Neural progenitor cell (in vitro differentiated cells): ENCODE measurements at regions not wholly inside any gene's neighbourhood (a gene's known extent, or its start where the extent isn't known, plus 50 kb on each side); places are given as distances from the start of the nearest gene placed in this dataset.
A peak's percentile ranks its signal among the peaks of the same experiment; 100 is the strongest.

ENCODE experiments used
- DNase-seq: peaks from one replicate; pipeline ENCODE4 v3.0.0-alpha.2; 2016; ENCODE audit warnings: low spot score
- H2AFZ ChIP-seq: fragments of 200-600 bp; sonication (generic); replicated peaks from 2 replicates; pipeline ENCODE4 v1.6.1; 2016; ENCODE audit warnings: antibody characterized with exemption
- H3F3A ChIP-seq: fragments of 200-600 bp; sonication (generic); 2 replicates; pipeline ENCODE4 v1.6.1; 2016; ENCODE audit warnings: antibody characterized with exemption, low read depth
- H3K27ac ChIP-seq: fragments of 200-600 bp; sonication (generic); 2 replicates; pipeline ENCODE4 v1.5.1; 2016; ENCODE audit warnings: mild to moderate bottlenecking
- H3K27me3 ChIP-seq: fragments of 200-600 bp; sonication (generic); 2 replicates; pipeline ENCODE4 v1.6.1; 2016; ENCODE audit warnings: mild to moderate bottlenecking, moderate library complexity
- H3K36me3 ChIP-seq: fragments of 200-600 bp; sonication (generic); 2 replicates; pipeline ENCODE4 v1.5.1; 2016
- H3K4me1 ChIP-seq: fragments of 200-600 bp; sonication (generic); 2 replicates; pipeline ENCODE4 v1.6.1; 2016; ENCODE audit warnings: mixed run types
- H3K4me2 ChIP-seq: fragments of 200-600 bp; sonication (generic); 2 replicates; pipeline ENCODE4 v1.6.1; 2016
- H3K4me3 ChIP-seq: fragments of 200-600 bp; sonication (generic); 2 replicates; pipeline ENCODE4 v1.5.1; 2016
- H3K79me2 ChIP-seq: fragments of 200-600 bp; sonication (generic); 2 replicates; pipeline ENCODE4 v1.6.1; 2016; ENCODE audit warnings: low read depth
- H3K9ac ChIP-seq: fragments of 200-600 bp; sonication (generic); 2 replicates; pipeline ENCODE4 v1.6.1; 2016
- H3K9me3 ChIP-seq: fragments of 200-600 bp; sonication (generic); 2 replicates; pipeline ENCODE4 v1.5.1; 2016; ENCODE audit warnings: low read depth
- H4K20me1 ChIP-seq: fragments of 200-600 bp; sonication (generic); 2 replicates; pipeline ENCODE4 v1.6.1; 2016; ENCODE audit warnings: low read depth
- H3K27ac Mint-ChIP-seq: 3 replicates; pipeline ENCODE4 v1.8.0; 2021; ENCODE audit warnings: mixed read lengths
- H3K27me3 Mint-ChIP-seq: 2 replicates; pipeline ENCODE4 v1.8.0; 2022; ENCODE audit warnings: low read depth, mild to moderate bottlenecking, inconsistent platforms, moderate library complexity, mixed read lengths; ENCODE audit not compliant: insufficient read depth
- H3K36me3 Mint-ChIP-seq: 3 replicates; pipeline ENCODE4 v1.8.0; 2021; ENCODE audit warnings: mixed read lengths
- H3K4me1 Mint-ChIP-seq: 3 replicates; pipeline ENCODE4 v1.8.0; 2021; ENCODE audit warnings: mixed read lengths
- H3K4me3 Mint-ChIP-seq: 3 replicates; pipeline ENCODE4 v1.8.0; 2021; ENCODE audit warnings: mild to moderate bottlenecking, moderate library complexity, mixed read lengths
- H3K9me3 Mint-ChIP-seq: 3 replicates; pipeline ENCODE4 v1.8.0; 2020; ENCODE audit warnings: mixed read lengths
- EZH2 ChIP-seq: fragments of 200-600 bp; sonication (generic); IDR thresholded peaks from 2 replicates; pipeline ENCODE4 v1.6.1; 2017; ENCODE audit warnings: antibody characterized with exemption, mild to moderate bottlenecking, moderate library complexity
- EZH2phosphoT487 ChIP-seq: fragments of 200-600 bp; sonication (generic); IDR thresholded peaks from 2 replicates; pipeline ENCODE4 v1.6.1; 2017; ENCODE audit warnings: antibody characterized with exemption
- TF ChIP-seq, protein P1 (sequence below): fragments of 200-600 bp; sonication (generic); IDR thresholded peaks from 2 replicates; pipeline ENCODE4 v1.5.1; 2017; ENCODE audit warnings: antibody characterized with exemption, mild to moderate bottlenecking

DNA sequence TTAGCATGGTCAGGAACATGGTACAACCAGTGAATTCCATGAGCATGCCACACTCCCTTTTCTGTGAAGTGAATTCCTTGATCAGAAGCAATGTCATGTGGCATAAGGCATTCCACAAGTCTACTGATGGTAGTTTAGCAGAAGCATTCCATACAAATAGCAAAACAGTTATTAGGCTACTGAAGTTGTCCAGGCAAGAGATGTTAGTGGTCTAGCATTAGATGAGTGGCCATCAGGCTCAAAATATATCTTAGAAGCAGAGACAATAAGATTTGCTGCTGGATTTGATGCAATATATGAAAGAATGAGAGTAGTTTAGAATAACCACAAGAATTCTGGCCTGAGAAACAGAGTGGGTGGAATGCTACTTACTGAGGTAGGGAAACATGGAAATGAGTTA, 355.3 kb upstream of the NRXN1 start:
- no peak overlapping the region for H3K4me2 ChIP-seq
- H3K36me3 Mint-ChIP-seq: no peaks in the 10 kb centered on the region

DNA sequence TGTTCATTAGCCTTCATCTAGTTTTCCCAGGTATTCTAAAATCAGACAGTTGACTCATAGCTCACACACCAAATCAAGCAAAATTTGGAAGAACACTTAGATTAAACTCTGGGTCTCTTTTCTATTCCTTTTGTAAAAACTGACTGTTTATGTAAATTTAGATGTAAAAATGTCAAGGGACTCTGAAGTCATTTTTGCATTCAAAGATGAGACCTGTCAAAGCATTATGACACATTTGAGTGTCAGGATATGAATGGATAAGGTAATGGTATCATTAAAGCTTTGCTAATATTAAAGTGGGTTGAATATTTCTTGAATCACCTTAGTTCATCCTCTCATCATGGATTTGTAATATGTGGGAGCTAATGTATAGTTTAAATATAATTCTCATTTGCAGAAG, 348.1 kb upstream of the NRXN1 start:
- Histone ChIP-seq H3K36me3 (no peaks in the 10 kb centered on the region), H4K20me1 (no peaks in the 10 kb centered on the region), H3K27me3 (no peaks in the 10 kb centered on the region), H3K4me1 (no peaks in the 10 kb centered on the region), H2AFZ (no peak overlapping the region), H3K4me2 (no peak overlapping the region), H3K79me2 (no peaks in the 10 kb centered on the region), H3K27ac (no peak overlapping the region), H3K9ac (no peak overlapping the region), H3K9me3 (no peaks in the 10 kb centered on the region), H3K4me3 (no peak overlapping the region), H3F3A (no peaks in the 10 kb centered on the region)
- Mint-ChIP-seq H3K27ac (no peak overlapping the region), H3K9me3 (peaks cover 6% of the 10 kb centered on the region), H3K4me1 (no peaks in the 10 kb centered on the region), H3K4me3 (no peak overlapping the region), H3K36me3 (no peaks in the 10 kb centered on the region), H3K27me3 (no peaks in the 10 kb centered on the region)
- DNase-seq: no peak
- TF ChIP-seq EZH2 (no peak), EZH2phosphoT487 (no peak)
- TF ChIP-seq, protein P1, sequence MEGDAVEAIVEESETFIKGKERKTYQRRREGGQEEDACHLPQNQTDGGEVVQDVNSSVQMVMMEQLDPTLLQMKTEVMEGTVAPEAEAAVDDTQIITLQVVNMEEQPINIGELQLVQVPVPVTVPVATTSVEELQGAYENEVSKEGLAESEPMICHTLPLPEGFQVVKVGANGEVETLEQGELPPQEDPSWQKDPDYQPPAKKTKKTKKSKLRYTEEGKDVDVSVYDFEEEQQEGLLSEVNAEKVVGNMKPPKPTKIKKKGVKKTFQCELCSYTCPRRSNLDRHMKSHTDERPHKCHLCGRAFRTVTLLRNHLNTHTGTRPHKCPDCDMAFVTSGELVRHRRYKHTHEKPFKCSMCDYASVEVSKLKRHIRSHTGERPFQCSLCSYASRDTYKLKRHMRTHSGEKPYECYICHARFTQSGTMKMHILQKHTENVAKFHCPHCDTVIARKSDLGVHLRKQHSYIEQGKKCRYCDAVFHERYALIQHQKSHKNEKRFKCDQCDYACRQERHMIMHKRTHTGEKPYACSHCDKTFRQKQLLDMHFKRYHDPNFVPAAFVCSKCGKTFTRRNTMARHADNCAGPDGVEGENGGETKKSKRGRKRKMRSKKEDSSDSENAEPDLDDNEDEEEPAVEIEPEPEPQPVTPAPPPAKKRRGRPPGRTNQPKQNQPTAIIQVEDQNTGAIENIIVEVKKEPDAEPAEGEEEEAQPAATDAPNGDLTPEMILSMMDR: no peak

More for the DNA sequence above, 355.3 kb upstream of the NRXN1 start:
- Mint-ChIP-seq H3K4me3 (no peak overlapping the region), H3K9me3 (no peaks in the 10 kb centered on the region), H3K27ac (no peak overlapping the region), H3K27me3 (no peaks in the 10 kb centered on the region), H3K4me1 (no peaks in the 10 kb centered on the region)
- no peak overlapping the region for H3K9ac ChIP-seq
- TF ChIP-seq EZH2phosphoT487 (no peak), EZH2 (no peak)
- TF ChIP-seq, protein P1: no peak
- no peaks in the 10 kb centered on the region for H3K9me3 ChIP-seq
- H3K27me3 ChIP-seq: no peaks in the 10 kb centered on the region
- no peaks in the 10 kb centered on the region for H3K36me3 ChIP-seq
- no peak overlapping the region for H2AFZ ChIP-seq
- no peak for DNase-seq
- no peaks in the 10 kb centered on the region for H3F3A ChIP-seq
- H3K4me1 ChIP-seq: no peaks in the 10 kb centered on the region
- H3K79me2 ChIP-seq: no peaks in the 10 kb centered on the region
- H3K4me3 ChIP-seq: no peak overlapping the region
- no peak overlapping the region for H3K27ac ChIP-seq
- no peaks in the 10 kb centered on the region for H4K20me1 ChIP-seq

DNA sequence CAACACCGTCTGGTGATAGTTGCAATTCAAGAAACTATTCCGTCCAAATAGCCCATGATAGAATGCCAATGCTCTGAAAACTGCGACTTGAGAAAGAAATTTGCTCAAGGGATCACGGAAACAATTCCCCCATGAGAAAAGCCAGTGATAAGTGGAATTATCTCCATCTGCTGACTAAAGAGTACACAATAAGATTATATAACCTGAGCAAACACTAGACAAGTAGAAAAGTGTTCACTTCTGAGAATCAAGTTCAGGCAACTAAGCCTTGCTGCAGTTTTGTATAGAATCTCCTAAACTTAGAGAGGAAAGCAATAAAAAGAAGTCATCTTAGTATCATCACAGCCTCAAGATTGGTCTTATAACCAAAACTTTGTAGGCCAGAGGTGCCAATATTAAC, 336.3 kb upstream of the NRXN1 start:
- no peak for DNase-seq
- H3K9me3 ChIP-seq: no peaks in the 10 kb centered on the region
- Mint-ChIP-seq H3K4me3 (no peak overlapping the region), H3K27ac (no peak overlapping the region), H3K27me3 (peaks cover 2% of the 10 kb centered on the region), H3K9me3 (no peaks in the 10 kb centered on the region), H3K36me3 (no peaks in the 10 kb centered on the region), H3K4me1 (no peaks in the 10 kb centered on the region)
- no peak overlapping the region for H3K27ac ChIP-seq
- H2AFZ ChIP-seq: no peak overlapping the region
- no peaks in the 10 kb centered on the region for H3K36me3 ChIP-seq
- H3K4me1 ChIP-seq: no peaks in the 10 kb centered on the region
- H3K4me2 ChIP-seq: no peak overlapping the region
- H3K9ac ChIP-seq: no peak overlapping the region
- H4K20me1 ChIP-seq: no peaks in the 10 kb centered on the region
- TF ChIP-seq EZH2 (no peak), EZH2phosphoT487 (no peak)
- TF ChIP-seq, protein P1: no peak
- H3K27me3 ChIP-seq: no peaks in the 10 kb centered on the region
- H3K4me3 ChIP-seq: no peak overlapping the region
- H3K79me2 ChIP-seq: no peaks in the 10 kb centered on the region
- no peaks in the 10 kb centered on the region for H3F3A ChIP-seq

DNA sequence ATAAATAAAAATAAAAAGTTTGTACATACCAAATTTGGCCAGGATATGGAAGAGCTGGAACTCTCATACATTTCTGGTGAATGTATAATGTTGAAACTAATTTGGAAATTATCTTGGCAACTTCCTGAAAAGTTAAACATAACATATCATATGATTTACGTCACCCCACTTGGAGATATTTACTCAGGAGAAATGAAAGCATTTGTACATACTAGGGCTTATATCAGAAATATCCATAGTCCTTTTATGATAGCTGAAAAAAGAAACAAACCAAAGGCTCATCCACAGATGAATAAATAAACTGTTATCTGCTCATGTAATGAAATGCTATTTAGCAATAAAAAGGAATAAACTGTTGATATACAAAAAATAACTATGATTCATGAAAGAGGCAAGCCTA, 318.2 kb upstream of the NRXN1 start:
- TF ChIP-seq, protein P1: no peak
- TF ChIP-seq EZH2phosphoT487: no peak
- TF ChIP-seq EZH2: no peak
- no peaks in the 10 kb centered on the region for H3K27me3 ChIP-seq
- H3F3A ChIP-seq: no peaks in the 10 kb centered on the region
- no peak for DNase-seq
- H3K36me3 ChIP-seq: no peaks in the 10 kb centered on the region
- peak overlapping the region; percentile 16 for H2AFZ ChIP-seq
- H3K9ac ChIP-seq: no peak overlapping the region
- H3K4me1 Mint-ChIP-seq: no peaks in the 10 kb centered on the region
- H3K36me3 Mint-ChIP-seq: no peaks in the 10 kb centered on the region
- H3K4me2 ChIP-seq: no peak overlapping the region
- no peaks in the 10 kb centered on the region for H3K4me1 ChIP-seq
- H3K27me3 Mint-ChIP-seq: no peaks in the 10 kb centered on the region
- no peak overlapping the region for H3K4me3 Mint-ChIP-seq
- no peaks in the 10 kb centered on the region for H3K9me3 ChIP-seq
- H3K9me3 Mint-ChIP-seq: no peaks in the 10 kb centered on the region
- no peak overlapping the region for H3K4me3 ChIP-seq
- no peaks in the 10 kb centered on the region for H3K79me2 ChIP-seq
- H4K20me1 ChIP-seq: no peaks in the 10 kb centered on the region
- H3K27ac ChIP-seq: no peak overlapping the region
- H3K27ac Mint-ChIP-seq: no peak overlapping the region
